ENCODE measurements at regions not wholly inside any gene's neighbourhood (a gene's known extent, or its start where the extent isn't known, plus 50 kb on each side); places are given as distances from the start of the nearest gene placed in this dataset.
"Not testable (repeated sequence)": the region's sequence is repeated elsewhere in the genome, so short reads cannot be mapped to it uniquely, and the experiment has no call there.

GRCh38 chr14:105692110-105692685 is 165.8 kb downstream of the TMEM121 start:
- DNase-seq (ENCODE audit: low read depth, low spot score), result not testable (repeated sequence)

DNA sequence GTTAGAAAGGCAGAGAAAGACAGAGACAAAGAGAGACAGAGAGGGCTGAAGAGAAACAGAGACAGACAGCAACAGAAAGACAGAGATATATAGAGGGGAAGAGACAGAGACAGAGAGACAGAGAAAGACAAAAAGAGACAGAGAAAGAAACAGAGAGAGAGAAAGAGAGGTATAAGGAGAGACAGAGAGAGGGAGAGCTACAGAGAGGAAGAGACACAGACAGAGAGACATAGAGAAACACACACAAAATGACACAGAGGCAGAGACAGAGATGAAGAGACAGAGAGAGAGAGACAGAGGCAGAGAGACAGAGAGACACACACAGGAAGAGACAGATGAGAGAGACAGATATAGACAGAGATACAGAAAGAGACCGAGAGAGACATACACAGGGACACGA is 168.6 kb downstream of the TMEM121 start:
- DNase-seq (ENCODE audit: low read depth, low spot score), result no peak

DNA sequence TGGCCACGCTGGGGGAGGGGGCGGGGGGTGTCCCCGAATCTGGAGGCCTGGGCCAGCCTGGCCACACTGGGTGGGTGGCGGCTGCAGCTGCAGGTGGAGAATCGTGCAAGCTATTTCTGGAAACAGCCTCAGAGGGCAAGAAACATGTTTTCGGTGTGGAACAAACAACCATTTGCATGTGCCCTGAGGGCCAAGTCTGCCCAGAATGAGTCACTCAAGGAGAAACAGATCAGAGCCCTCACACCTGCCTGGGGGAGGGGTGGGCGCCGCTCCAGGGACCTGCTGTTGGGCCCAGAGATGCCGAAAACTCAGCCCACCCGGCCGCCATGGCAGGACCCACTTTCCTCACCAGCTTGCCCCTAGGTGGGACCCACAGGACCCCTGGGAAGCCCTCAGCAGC is 170.0 kb downstream of the TMEM121 start:
- not testable (repeated sequence) for DNase-seq (ENCODE audit: low read depth, low spot score)

DNA sequence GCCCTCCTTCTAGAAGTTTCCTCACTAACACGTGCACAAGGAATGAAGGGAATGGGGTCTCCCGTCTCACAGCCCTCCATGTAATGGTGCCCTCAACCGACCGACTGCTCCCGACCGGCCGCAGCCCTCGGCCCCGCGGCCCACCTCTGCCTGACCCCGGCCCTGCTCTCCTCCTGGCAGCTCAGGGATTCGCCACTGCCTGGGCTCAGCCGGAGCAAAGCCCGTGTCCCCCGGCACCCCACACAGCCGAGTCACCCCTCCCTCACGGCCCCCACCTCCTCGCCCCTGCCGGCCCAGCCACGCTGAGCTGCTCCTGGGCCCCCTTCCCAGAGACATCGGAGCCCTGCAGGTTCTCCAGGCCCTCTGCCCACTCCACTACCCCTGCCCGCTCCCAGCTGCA is 171.0 kb downstream of the TMEM121 start:
- not testable (repeated sequence) for DNase-seq (ENCODE audit: low read depth, low spot score)

DNA sequence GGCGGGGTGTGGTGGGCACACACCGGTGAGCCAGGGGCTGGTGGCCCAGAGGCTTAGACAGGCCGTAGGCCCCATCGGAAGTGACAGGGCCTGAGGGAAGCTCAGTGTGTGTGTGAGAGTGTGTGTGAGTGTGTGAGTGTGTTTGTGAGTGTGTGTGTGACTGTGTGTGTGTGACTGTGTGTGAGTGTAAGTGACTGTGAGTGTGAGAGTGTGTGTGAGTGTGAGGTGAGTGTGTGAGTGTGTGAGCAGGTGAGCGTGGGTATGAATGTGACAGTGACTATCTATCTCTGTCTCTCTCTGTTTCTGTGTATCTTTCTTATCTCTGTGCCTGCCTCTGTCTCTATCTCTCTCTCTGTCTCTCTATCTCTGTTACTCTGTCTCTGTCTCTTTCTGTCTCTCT is 171.6 kb downstream of the TMEM121 start:
- not testable (repeated sequence) for DNase-seq (ENCODE audit: low read depth, low spot score)

DNA sequence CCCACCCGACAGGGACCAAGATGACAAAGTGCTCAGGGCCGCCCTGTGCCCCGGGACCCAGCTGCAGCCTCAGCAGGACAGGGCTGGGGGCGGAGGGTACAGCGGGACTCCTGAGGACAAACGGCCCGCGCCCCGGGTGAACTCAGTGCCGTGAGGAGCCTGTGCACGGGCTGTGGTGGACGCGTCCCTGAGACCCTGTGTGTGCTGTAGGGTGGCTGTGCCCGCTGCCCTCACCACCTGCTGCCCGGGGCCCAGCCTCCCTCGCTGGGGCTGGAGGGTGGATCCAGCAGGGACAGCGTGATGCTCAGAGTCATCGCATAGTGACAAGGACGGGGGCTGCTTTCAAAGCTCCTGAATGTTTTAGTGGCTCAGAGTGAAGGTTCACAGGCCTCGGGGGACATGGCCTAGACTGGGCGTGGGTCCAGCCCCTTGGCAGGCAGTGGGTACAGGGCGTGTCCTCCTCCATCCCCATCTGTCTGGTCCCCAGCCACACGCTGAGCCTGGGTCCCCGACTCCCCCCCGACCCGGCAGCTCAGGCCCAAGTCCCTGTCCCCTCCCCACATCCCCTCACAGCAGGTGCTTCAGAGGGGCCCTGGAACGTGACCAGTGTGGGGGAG is 172.7 kb downstream of the TMEM121 start:
- not testable (repeated sequence) for DNase-seq (ENCODE audit: low read depth, low spot score)

- not testable (repeated sequence) for DNase-seq (ENCODE audit: low read depth, low spot score)
Measured at GRCh38 chr14:105699706-105700105, 173.3 kb downstream of the TMEM121 start.

- DNase-seq (ENCODE audit: low read depth, low spot score), result not testable (repeated sequence)
Measured at GRCh38 chr14:105700146-105700545, 173.8 kb downstream of the TMEM121 start.

DNA sequence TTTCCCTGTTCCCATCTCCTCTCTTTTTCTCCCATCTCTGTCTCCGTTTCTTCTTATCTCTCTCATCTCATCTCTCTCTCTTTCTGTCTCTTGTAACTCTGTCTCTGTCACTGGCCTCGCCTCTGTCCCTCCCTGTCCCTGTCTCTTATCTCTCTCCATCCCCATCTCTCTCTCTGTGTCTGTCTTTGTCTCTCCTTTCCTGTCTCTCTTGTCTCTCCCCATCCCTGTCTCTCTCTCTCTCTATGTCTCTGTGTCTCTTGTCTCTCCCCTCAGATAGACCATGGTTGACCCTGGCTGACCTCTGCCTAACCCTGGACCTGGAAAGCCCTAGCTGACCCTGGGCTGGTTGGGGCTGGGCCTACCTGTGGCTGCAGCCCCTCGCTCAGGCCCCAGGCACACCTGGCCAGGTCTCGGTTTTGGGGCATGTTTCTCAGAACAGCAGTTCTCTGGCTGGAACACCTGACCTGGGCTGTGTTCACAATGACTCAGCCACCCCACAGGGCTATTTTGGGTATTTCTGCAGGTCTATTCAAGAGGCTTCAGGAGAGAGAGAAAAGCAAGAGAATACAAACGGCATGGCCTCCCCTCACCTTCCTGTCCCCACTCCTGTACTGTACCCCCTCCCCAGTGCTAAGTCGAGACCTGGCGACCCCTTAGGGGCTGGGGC is 174.4 kb downstream of the TMEM121 start:
- DNase-seq (ENCODE audit: low read depth, low spot score), result no peak

DNA sequence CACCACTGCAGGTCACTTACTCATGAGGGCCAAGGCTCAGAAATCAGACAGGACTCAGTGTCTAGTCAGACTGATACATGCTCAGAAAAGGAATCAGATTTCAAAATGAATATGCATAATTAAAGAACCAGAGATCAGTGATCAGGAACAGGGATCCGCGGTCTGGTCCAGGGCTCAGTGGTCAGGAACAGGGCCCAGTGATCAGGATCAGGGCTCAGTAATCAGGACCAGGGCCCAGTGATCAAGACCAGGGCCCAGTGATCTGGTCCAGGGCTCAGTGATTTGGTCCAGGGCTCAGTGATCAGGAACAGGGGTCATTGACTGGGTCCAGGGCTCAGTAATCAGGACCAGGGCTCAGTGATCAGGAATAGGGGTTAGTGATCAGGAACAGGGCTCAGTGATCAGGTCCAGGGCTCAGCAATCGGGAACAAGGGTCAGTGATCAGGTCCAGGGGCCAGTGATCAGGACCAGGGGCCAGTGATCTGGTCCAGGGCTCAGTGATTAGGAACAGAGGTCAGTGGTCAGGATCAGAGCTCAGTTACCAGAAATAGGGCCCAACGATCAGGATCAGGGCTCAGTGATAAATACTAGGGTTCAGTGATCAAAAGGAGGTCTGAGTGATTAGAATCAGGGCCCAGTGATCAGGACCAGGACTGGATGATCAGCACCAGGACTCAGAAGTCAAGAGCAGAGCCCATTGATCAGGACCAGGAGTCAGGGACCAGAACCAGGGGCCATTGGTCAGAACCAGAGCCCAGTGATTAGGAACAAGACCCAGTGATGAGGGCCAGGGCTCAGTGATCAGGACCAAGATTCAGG is 175.3 kb downstream of the TMEM121 start:
- DNase-seq (ENCODE audit: low read depth, low spot score), result no peak

DNA sequence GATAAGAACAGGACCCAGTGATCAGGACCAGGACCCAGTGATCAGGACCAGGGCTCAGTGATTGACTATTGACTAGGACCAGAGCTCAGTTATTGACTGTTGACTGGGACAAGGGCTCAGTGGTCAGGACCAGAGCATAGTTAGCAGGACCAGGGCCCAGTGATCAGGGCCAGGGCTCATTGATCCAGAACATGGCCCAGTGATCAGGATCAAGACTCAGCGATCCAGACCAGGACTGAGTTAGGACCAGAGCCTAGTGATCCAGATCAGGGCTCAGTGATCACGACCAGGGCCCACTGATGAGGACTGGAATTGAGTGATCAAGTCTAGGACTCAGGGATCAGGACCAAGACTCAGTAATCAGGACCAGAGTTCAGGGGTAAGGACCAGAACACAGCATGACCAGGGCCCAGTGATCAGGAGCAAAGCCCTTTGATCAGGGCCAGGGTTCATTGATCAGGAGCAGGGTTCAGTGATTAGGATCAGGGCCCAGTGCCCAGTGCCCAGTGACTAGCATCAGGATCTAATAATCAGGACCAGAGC is 176.0 kb downstream of the TMEM121 start:
- DNase-seq (ENCODE audit: low read depth, low spot score), result no peak

GRCh38 chr14:105703044-105703665 is 176.8 kb downstream of the TMEM121 start:
- DNase-seq (ENCODE audit: low read depth, low spot score), result not testable (repeated sequence)

DNA sequence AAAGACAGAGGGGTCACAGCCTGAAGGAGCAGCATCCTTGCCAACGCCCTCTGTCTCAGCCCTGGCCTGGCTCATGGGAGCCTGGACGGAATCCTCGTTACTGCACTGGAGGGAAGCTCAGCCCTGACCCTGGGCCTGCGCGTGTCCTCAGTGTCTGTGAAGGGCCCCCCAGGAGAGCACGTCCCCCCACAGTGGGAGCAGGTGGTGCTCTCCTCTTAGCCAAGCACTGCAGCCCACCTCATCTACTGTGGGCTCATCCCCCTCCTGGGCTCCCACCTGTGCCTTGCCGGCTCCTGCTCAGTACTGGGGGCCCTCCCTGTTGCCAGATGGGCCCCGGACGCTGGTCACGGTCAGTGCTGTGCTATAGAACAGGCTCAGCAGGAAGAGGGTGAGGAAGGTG is 177.7 kb downstream of the TMEM121 start:
- not testable (repeated sequence) for DNase-seq (ENCODE audit: low read depth, low spot score)

DNA sequence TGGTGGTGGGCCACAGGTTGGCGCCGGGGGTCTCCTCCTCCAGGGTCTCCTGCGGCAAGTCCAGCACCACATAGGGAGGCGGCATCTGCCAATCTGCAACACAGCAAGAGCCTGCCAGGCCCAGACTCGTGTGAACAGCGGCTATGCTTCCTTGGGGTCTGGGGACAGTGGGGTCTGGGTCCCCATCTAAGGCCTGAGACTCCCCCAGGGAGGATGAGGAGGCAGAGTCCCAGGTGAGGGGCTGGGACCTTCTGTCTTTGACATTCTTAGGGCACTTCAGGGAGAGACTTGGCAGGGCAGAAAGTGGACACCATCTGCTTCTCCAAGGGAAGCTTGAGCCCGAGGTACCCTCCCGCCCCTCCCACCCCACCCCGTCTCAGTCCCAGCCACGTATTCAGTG is 178.1 kb downstream of the TMEM121 start:
- not testable (repeated sequence) for DNase-seq (ENCODE audit: low read depth, low spot score)

DNA sequence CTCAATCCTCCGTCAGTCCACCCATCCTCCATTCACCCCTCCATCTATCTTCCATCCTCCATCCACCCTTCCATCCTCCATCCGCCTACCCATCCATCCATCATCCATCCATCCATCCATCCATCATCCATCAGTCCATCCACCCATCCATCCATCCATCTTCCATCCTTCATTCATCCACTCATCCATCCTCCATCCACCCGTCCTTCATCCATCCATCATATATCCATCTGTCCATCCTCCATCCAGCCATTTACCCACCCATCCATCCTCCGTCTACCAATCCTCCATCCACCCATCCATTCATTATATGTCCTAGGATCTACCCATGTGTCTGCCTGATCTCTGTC is 179.1 kb downstream of the TMEM121 start:
- not testable (repeated sequence) for DNase-seq (ENCODE audit: low read depth, low spot score)

GRCh38 chr14:105705862-105706700 is 179.7 kb downstream of the TMEM121 start:
- not testable (repeated sequence) for DNase-seq (ENCODE audit: low read depth, low spot score)

GRCh38 chr14:105706701-105707019 is 180.3 kb downstream of the TMEM121 start:
- not testable (repeated sequence) for DNase-seq (ENCODE audit: low read depth, low spot score)

GRCh38 chr14:105707099-105707498 is 180.7 kb downstream of the TMEM121 start:
- DNase-seq (ENCODE audit: low read depth, low spot score), result not testable (repeated sequence)

DNA sequence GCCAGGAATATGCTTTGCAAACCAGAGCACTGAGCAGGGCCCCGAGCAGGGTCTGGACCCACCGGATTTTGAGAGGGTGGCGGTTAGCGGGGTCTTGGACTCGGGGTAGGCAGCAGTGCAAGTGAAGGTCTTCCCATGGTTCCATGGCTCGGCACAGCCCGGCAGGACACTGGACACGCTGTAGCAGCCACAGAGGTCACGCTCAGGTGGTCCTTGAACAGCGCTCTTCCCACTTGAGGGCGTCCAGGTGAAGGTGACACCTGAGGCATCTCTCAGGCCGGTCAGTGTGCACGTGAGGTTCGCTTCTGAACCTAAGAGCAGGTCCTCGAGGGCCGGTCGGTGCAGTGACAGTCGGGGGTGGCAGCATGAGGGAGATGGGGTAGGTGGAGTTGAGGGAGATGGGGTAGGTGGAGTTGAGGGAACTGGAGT is 181.4 kb downstream of the TMEM121 start:
- DNase-seq (ENCODE audit: low read depth, low spot score), result not testable (repeated sequence)

DNA sequence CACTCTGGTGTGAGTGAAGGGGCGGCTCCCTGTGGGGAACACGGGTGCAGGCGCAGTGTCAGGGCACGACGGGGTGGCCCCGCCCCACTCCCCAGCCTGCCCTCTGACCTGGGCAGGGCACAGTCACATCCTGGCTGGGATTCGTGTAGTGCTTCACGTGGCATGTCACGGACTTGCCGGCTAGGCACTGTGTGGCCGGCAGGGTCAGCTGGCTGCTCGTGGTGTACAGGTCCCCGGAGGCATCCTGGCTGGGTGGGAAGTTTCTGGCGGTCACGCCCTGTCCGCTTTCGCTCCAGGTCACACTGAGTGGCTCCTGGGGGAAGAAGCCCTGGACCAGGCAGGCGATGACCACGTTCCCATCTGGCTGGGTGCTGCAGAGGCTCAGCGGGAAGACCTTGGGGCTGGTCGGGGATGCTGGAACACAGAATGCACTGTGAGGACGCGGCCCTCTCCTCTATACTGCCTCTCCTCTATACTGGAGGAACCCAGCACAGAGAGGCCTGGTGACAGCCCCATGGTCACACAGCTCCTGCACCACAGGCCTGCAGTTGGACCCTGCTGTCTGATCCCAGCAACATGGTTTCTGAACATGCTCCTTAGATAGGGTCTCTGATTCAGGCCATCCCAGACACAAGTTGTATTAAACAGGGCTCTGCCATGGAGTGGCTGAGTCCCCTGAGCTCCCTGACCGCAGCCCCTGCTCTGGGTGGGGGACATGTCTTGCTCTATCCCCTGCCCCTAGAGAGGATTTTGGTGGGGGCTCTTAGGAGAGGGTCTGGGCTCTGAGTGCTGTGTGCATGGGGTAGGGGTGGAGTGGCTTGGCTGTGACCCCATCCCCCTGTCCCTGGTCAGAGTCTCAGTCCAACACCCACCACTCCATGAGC is 182.1 kb downstream of the TMEM121 start:
- not testable (repeated sequence) for DNase-seq (ENCODE audit: low read depth, low spot score)

Data from activated naive CD8-positive, alpha-beta T cell treated with anti-CD3 and anti-CD28 coated beads, Interleukin-2, amount 50 U/mL, for 16 hours (primary cell).